HG02981 (cell line): ENCODE measurements at regions not wholly inside any gene's neighbourhood (a gene's known extent, or its start where the extent isn't known, plus 50 kb on each side); places are given as distances from the start of the nearest gene placed in this dataset.
"Not testable (repeated sequence)": the region's sequence is repeated elsewhere in the genome, so short reads cannot be mapped to it uniquely, and the experiment has no call there.

Experiments used
- ATAC-seq: cut with Tn5 transposase; IDR thresholded peaks from one replicate; pipeline ENCODE4 v1.9.1; 2021; ENCODE audit warnings: mild to moderate bottlenecking, moderate library complexity; ENCODE audit not compliant: unreplicated experiment

GRCh38 chr4:188372058-188372457, 232.8 kb downstream of the TRIML1 start:
- ATAC-seq: no peak

- no peak for ATAC-seq
Measured at GRCh38 chr4:188372829-188373228, 233.6 kb downstream of the TRIML1 start.

GRCh38 chr4:188374871-188375270, 235.6 kb downstream of the TRIML1 start:
- ATAC-seq: no peak

GRCh38 chr4:188377816-188378215, 238.6 kb downstream of the TRIML1 start:
- no peak for ATAC-seq

DNA sequence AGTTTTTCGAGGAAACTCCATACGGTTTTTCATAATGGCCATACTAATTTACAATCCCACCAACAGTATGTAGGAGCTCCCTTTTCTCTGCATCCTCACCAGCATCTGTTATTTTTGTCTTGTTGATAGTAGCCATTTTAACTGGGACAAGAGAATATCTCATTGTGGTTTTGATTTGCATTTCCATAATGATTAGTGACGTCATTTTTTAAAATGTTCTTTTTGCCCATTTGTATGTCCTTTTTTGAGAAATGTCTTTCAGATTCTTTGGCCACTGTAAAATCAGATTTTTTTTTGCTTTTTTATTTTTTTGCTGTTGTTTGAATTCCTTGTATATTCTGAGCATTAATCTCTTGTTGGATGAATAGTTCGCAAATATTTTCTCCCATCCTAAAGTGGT, 243.9 kb downstream of the TRIML1 start:
- no peak for ATAC-seq

DNA sequence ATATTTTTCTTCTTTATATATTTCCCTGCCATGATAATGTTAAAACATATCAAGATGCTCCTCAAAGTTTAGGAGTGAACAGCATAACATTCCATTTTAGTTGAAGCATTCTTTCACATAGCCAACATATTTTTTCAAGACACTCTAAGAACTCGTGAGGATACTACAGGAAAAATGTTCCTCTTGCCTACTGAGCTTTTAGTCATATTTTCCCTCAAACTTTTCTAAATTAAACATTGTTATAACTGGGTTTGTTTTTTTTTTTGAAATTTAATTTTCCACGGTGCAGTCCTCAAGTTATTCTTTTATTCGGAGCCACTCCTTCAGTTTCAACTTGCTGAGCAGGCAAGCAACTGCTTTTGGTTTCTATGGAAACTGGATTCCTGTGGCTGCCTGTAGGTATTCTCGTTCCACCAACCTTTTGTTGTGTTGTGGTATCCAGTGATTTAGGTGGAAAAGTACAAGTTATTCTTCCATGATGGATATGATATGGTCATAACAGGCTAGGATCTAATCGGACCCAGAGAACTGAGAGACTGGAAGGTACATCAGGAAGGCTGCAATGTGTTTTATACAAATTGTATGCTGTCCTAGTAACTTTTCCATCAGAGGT, 248.0 kb downstream of the TRIML1 start:
- no peak for ATAC-seq

GRCh38 chr4:188391349-188391748, 252.1 kb downstream of the TRIML1 start:
- not testable (repeated sequence) for ATAC-seq

DNA sequence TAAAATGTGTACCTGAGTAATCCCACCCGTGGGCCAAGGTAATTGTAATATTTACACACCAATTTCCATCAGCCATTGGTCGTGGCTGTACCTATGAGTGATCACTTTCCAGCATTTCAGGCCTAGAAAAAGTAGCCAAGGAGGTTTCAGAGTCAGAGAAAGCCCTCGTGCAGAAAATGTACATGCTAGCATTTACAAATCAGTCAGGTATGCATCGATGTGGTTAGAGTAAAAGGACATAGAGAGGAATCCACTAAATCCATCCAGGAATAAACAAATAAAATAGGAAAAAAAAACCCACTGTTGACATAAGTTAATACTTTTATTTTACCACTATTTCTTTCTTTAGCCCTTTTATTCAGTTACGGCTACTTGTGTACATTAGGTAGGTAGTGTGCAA, 256.8 kb downstream of the TRIML1 start:
- ATAC-seq: no peak

DNA sequence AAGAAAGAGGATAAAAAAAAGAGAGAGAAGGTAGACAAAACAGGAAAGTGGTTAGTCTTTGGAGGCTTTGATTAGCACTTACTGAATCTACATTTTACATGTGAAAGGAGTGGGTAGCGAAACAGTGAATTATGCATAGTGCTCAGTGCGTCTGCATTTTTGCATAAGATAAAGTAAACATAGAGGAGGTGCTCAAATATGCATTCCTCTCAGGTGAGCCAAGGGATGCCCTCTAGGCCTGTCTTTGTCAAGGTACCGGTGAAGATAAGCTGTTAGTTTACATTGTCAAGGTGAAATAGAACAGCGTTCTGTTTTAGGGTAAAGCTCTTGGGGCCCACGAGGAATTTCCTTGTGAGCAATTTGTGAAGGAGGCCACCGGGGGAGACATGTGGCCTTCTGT, 260.6 kb downstream of the TRIML1 start:
- ATAC-seq: no peak

DNA sequence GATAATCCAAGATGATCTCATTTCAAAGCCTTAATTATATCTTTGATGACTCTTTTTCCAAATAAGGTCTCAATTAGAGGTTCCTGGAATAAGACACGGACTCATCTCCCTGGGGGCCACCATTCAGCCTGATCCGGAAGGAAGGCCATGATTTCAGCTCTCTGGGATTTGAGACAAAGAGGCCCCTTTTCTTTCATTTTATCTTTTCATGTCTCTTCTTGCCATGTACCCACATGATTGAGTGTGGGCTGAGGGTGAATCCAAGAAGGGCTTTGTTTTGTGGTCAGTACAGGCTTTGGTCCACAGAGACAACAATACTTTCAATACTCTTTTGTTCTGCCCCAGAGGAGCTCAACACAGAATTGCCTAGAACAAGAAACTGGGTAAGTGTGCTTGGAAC, 261.2 kb downstream of the TRIML1 start:
- ATAC-seq: no peak

DNA sequence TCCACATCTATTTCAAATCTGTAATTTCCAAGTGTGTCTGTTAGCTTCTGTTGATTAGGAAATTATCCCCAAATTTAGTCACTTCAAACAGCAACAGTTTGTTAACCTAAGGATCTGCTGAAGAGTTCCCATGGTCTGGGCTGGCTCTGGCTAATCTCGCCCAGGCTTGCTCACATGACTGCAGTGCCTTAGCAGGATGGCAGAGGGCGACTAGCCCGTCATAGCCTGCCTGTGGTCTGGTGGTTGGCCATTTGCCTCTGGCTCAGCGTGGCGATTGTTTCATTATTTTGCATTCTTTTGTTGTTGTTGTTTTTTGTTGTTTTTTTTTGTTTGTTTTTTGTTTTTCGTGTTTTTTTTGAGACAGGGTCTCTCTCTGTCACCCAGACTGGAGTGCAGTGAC, 264.0 kb downstream of the TRIML1 start:
- ATAC-seq: no peak

GRCh38 chr4:188405071-188405835, 266.0 kb downstream of the TRIML1 start:
- ATAC-seq: not testable (repeated sequence)

DNA sequence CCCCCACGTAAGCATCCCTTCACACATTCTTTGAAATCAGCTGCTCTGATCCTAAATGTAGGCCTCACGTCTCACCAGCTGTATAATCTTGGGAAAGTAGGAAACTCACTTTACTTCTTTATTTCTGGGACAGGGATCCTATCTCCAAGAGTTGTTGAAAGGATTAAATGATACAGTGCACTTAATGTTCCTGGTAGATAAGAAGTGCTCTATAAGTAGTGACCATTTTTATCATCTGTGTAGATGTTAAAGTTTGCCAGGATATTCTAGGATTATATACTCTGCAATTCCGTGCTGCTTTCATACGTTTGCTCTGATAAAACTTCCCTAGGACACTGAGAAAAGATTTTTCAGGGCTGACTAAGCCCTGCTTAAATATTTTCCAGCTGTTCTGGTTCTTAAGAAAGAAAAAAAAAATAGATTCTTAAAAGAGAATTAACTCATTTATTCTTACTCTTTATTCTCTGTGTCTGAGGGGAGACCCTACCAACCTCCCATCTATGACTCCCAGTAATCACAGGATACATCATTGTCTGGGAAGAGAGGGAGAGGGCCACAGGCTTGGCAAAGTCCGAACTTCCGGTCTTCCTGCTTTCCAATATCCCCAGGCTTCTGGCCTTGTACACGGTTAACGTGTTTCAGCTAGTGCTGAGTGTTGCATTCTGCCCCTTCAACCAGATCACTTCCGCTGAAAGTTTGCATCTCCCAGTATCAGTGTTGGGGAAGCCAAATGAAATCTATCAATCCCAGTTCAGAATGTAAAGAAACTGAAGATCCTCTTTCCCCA, 269.2 kb downstream of the TRIML1 start:
- ATAC-seq: no peak

- no peak for ATAC-seq
Measured at GRCh38 chr4:188409851-188410250, 270.6 kb downstream of the TRIML1 start.

DNA sequence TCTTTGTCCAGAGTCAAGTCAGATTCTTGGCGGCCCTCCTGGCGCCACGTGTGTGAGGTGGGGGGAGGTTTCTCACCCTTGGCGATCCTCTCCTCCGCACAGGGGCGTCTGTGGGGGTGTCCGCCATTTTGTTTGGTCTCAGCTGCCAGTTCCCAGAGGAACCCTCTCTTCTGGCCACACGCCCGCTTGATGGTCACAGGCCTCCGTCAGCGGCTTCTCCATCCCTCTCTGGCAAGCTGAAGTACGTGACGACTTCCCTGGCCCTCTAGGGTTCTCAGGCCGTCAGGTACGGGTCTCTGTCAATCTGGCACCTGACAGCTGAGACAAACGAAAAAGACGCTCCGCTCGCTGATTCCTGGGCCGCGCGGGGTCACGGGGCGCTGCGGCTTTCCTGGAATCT, 272.6 kb downstream of the TRIML1 start:
- no peak for ATAC-seq

DNA sequence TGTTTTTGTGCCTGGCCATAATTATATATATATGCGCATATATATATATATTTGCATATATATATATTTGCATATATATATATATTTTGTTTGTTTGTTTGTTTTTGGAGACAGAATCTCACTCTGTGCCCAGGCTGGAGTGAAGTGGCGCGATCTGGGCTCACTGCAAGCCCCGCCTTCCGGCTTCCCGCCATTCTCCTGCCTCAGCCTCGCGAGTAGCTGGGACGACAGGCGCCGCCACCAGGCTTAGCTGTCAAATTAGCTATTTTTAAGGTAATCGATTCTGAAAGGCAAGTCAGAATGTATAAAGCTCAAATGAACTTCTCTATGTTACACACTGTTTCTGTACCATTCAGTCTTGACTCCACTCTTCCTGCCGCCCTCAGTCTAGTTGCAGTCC, 273.3 kb downstream of the TRIML1 start:
- ATAC-seq: no peak

GRCh38 chr4:188414441-188414840, 275.2 kb downstream of the TRIML1 start:
- ATAC-seq: no peak

DNA sequence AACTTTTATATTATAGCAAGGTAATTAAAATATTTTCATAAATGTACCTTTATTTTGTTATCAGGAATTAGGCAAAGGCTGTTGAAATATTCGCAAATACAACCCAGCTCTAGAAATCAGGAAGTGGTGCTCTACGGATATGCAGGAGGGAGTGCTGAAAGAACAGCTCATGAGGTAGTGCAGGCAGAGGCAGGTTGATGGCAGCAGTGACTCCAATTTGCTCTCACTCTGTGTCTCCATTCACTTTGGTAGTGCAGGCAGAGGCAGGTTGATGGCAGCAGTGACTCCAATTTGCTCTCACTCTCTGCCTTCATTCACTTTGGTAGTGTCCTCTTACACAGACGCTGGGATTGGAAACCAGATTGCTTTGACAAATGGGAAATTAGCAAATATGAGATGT, 277.9 kb downstream of the TRIML1 start:
- no peak for ATAC-seq

GRCh38 chr4:188423039-188423438, 283.8 kb downstream of the TRIML1 start:
- ATAC-seq: no peak

- no peak for ATAC-seq
Measured at GRCh38 chr4:188428935-188429334, 289.7 kb downstream of the TRIML1 start.

- ATAC-seq: no peak
Measured at GRCh38 chr4:188429965-188430364, 290.7 kb downstream of the TRIML1 start.

- ATAC-seq: no peak
Measured at GRCh38 chr4:188430384-188430783, 291.1 kb downstream of the TRIML1 start.
